GM23338 (cell line): ENCODE measurements at regions not wholly inside any gene's neighbourhood (a gene's known extent, or its start where the extent isn't known, plus 50 kb on each side); places are given as distances from the start of the nearest gene placed in this dataset.

Experiments used
- ATAC-seq: fragments of 200-7000 bp; cut with Tn5 transposase; 3 replicates; pipeline ENCODE4 v1.9.1; 2020
- DNase-seq: peaks from one replicate; pipeline ENCODE4 v3.0.0-alpha.2; 2015; ENCODE audit warnings: low spot score
- H2AFZ ChIP-seq: fragments of 200-600 bp; sonication (generic); 2 replicates; pipeline ENCODE4 v1.8.0; 2016; ENCODE audit warnings: antibody characterized with exemption, mild to moderate bottlenecking, moderate library complexity
- H3F3A ChIP-seq: fragments of 200-600 bp; sonication (generic); replicated peaks from 2 replicates; pipeline ENCODE4 v1.8.0; 2017; ENCODE audit warnings: antibody characterized with exemption, mixed run types, low read depth
- H3K27ac ChIP-seq: fragments of 200-600 bp; sonication (generic); 2 replicates; pipeline ENCODE4 v1.6.1; 2016; ENCODE audit warnings: low read depth
- H3K27me3 ChIP-seq: fragments of 200-600 bp; sonication (generic); 2 replicates; pipeline ENCODE4 v1.8.0; 2016; ENCODE audit warnings: mild to moderate bottlenecking, mixed run types, moderate library complexity; ENCODE audit not compliant: insufficient read depth
- H3K36me3 ChIP-seq: fragments of 200-600 bp; sonication (generic); 2 replicates; pipeline ENCODE4 v1.8.0; 2016; ENCODE audit warnings: mild to moderate bottlenecking; ENCODE audit not compliant: insufficient read depth
- H3K4me1 ChIP-seq: fragments of 200-600 bp; sonication (generic); 2 replicates; pipeline ENCODE4 v1.8.0; 2016; ENCODE audit warnings: mild to moderate bottlenecking, moderate library complexity; ENCODE audit not compliant: insufficient read depth
- H3K4me2 ChIP-seq: fragments of 200-600 bp; sonication (generic); 2 replicates; pipeline ENCODE4 v1.7.1; 2017; ENCODE audit warnings: mixed run types
- H3K4me3 ChIP-seq: fragments of 200-600 bp; sonication (generic); 2 replicates; pipeline ENCODE4 v1.6.1; 2016; ENCODE audit warnings: mixed run types
- H3K79me2 ChIP-seq: fragments of 200-600 bp; sonication (generic); replicated peaks from 2 replicates; pipeline ENCODE4 v1.8.0; 2017; ENCODE audit warnings: mild to moderate bottlenecking; ENCODE audit not compliant: insufficient read depth
- H3K9me2 ChIP-seq: fragments of 200-600 bp; sonication (generic); 2 replicates; pipeline ENCODE4 v1.8.0; 2017; ENCODE audit not compliant: insufficient read depth
- H4K20me1 ChIP-seq: fragments of 200-600 bp; sonication (generic); replicated peaks from 2 replicates; pipeline ENCODE4 v1.8.0; 2017; ENCODE audit warnings: mild to moderate bottlenecking; ENCODE audit not compliant: insufficient read depth
- H3K27ac Mint-ChIP-seq: 2 replicates; pipeline ENCODE4 v1.8.0; 2020; ENCODE audit warnings: inconsistent platforms, mild to moderate bottlenecking, moderate library complexity, mixed read lengths
- H3K27me3 Mint-ChIP-seq: 3 replicates; pipeline ENCODE4 v1.8.0; 2022; ENCODE audit warnings: low read depth, mild to moderate bottlenecking, moderate library complexity, mixed read lengths, inconsistent platforms; ENCODE audit not compliant: insufficient read depth, poor library complexity
- H3K36me3 Mint-ChIP-seq: 3 replicates; pipeline ENCODE4 v1.8.0; 2021; ENCODE audit warnings: low read depth, mild to moderate bottlenecking, inconsistent platforms, moderate library complexity, mixed read lengths
- H3K4me1 Mint-ChIP-seq: 3 replicates; pipeline ENCODE4 v1.8.0; 2020; ENCODE audit warnings: mild to moderate bottlenecking, inconsistent platforms, mixed read lengths
- H3K4me3 Mint-ChIP-seq: 3 replicates; pipeline ENCODE4 v1.8.0; 2021; ENCODE audit warnings: moderate library complexity, mild to moderate bottlenecking, inconsistent platforms, mixed read lengths
- H3K9me3 Mint-ChIP-seq: 3 replicates; pipeline ENCODE4 v1.8.0; 2020; ENCODE audit warnings: moderate library complexity, mild to moderate bottlenecking, inconsistent platforms, mixed read lengths
- CREB1 ChIP-seq: fragments of 250-450 bp; sonication (Bioruptor Pico); IDR thresholded peaks from 2 replicates; pipeline ENCODE4 v1.5.0; 2020; ENCODE audit warnings: low read depth, mild to moderate bottlenecking, moderate library complexity
- ETS1 ChIP-seq: IDR thresholded peaks from 2 replicates; pipeline ENCODE4 v1.6.1; 2016; ENCODE audit warnings: antibody characterized with exemption
- EZH2 ChIP-seq: fragments of 200-600 bp; sonication (generic); IDR thresholded peaks from one replicate; pipeline ENCODE4 v1.8.0; 2017; ENCODE audit warnings: antibody characterized with exemption, mild to moderate bottlenecking, low read depth; ENCODE audit not compliant: unreplicated experiment
- JUNB ChIP-seq: IDR thresholded peaks from one replicate; pipeline ENCODE4 v1.6.1; 2016; ENCODE audit warnings: antibody characterized with exemption; ENCODE audit not compliant: unreplicated experiment
- REST ChIP-seq: IDR thresholded peaks from one replicate; pipeline ENCODE4 v1.6.1; 2018; ENCODE audit warnings: antibody characterized with exemption; ENCODE audit not compliant: unreplicated experiment
- STAT1 ChIP-seq: IDR thresholded peaks from one replicate; pipeline ENCODE4 v1.6.1; 2016; ENCODE audit warnings: antibody characterized with exemption; ENCODE audit not compliant: unreplicated experiment
- ZNF114 ChIP-seq: fragments of 250-450 bp; sonication (Bioruptor Pico); IDR thresholded peaks from 2 replicates; pipeline ENCODE4 v1.5.0; 2020; ENCODE audit warnings: mild to moderate bottlenecking, moderate library complexity

- peaks cover 2% of the 10 kb centered on the region for H3K27me3 Mint-ChIP-seq
- ATAC-seq, result no peak
These were observed 199.3 kb downstream of the C9orf152 start for GRCh38 chr9:110008663-110009062.

GRCh38 chr9:110011628-110012320, 196.2 kb downstream of the C9orf152 start:
- ATAC-seq (no peak), DNase-seq (no peak)
- H3K4me2 ChIP-seq, result no peak overlapping the region
- H3K27ac Mint-ChIP-seq, result no peak overlapping the region
- H2AFZ ChIP-seq, result no peak overlapping the region
- 0 out of 2 replicates have a peak, but pooled peaks cover 3% of the 10 kb centered on the region for H3K4me1 ChIP-seq
- no peaks in the 10 kb centered on the region for H3F3A ChIP-seq
- no peak overlapping the region for H3K27ac ChIP-seq
- H3K9me3 Mint-ChIP-seq, result peaks cover 3% of the 10 kb centered on the region
- no peaks in the 10 kb centered on the region for H3K27me3 Mint-ChIP-seq
- no peak overlapping the region for H3K4me3 ChIP-seq
- H3K9me2 ChIP-seq, result no peaks in the 10 kb centered on the region
- H4K20me1 ChIP-seq, result no peaks in the 10 kb centered on the region
- H3K4me1 Mint-ChIP-seq, result peaks cover 5% of the 10 kb centered on the region
- no peaks in the 10 kb centered on the region for H3K36me3 ChIP-seq
- no peaks in the 10 kb centered on the region for H3K27me3 ChIP-seq
- no peak overlapping the region for H3K4me3 Mint-ChIP-seq
- H3K79me2 ChIP-seq, result no peaks in the 10 kb centered on the region
- peaks cover 2% of the 10 kb centered on the region; the same call in 1 of the 3 replicates for H3K36me3 Mint-ChIP-seq

More at GRCh38 chr9:110008663-110009062, 199.3 kb downstream of the C9orf152 start:
- H3K36me3 Mint-ChIP-seq, result peaks cover 16% of the 10 kb centered on the region
- Histone ChIP-seq H3K27ac (no peak overlapping the region), H3K4me3 (no peak overlapping the region), H3K4me1 (no peaks in the 10 kb centered on the region), H3K79me2 (no peaks in the 10 kb centered on the region), H4K20me1 (no peaks in the 10 kb centered on the region), H3K9me2 (no peaks in the 10 kb centered on the region), H2AFZ (no peak overlapping the region), H3K4me2 (no peak overlapping the region), H3F3A (no peaks in the 10 kb centered on the region), H3K36me3 (peaks cover 3% of the 10 kb centered on the region; the same call in 1 of the 2 replicates), H3K27me3 (no peaks in the 10 kb centered on the region)
- no peak overlapping the region for H3K27ac Mint-ChIP-seq
- no peak for DNase-seq
- H3K9me3 Mint-ChIP-seq, result peaks cover 27% of the 10 kb centered on the region
- no peak overlapping the region for H3K4me3 Mint-ChIP-seq
- TF ChIP-seq CREB1 (CRISPR knock-in tag) (no peak), ETS1 (no peak), REST (no peak), ZNF114 (CRISPR knock-in tag) (no peak), JUNB (no peak), EZH2 (no peak), STAT1 (no peak)
- no peaks in the 10 kb centered on the region for H3K4me1 Mint-ChIP-seq
